ENCODE measurements at regions not wholly inside any gene's neighbourhood (a gene's known extent, or its start where the extent isn't known, plus 50 kb on each side); places are given as distances from the start of the nearest gene placed in this dataset.

- no peak overlapping the region for H3K27ac Mint-ChIP-seq
- H3K9me3 Mint-ChIP-seq, result no peaks in the 10 kb centered on the region
- no peak overlapping the region for H3K4me2 ChIP-seq
- no peaks in the 10 kb centered on the region for H3K27me3 ChIP-seq
- no peaks in the 10 kb centered on the region for H3K9me3 ChIP-seq (ENCODE audit: low read depth)
- TF ChIP-seq EZH2phosphoT487 (IDR thresholded peaks at IDR 0.05) (no peak), EZH2 (IDR thresholded peaks at IDR 0.05) (no peak)
- TF ChIP-seq, protein P1, sequence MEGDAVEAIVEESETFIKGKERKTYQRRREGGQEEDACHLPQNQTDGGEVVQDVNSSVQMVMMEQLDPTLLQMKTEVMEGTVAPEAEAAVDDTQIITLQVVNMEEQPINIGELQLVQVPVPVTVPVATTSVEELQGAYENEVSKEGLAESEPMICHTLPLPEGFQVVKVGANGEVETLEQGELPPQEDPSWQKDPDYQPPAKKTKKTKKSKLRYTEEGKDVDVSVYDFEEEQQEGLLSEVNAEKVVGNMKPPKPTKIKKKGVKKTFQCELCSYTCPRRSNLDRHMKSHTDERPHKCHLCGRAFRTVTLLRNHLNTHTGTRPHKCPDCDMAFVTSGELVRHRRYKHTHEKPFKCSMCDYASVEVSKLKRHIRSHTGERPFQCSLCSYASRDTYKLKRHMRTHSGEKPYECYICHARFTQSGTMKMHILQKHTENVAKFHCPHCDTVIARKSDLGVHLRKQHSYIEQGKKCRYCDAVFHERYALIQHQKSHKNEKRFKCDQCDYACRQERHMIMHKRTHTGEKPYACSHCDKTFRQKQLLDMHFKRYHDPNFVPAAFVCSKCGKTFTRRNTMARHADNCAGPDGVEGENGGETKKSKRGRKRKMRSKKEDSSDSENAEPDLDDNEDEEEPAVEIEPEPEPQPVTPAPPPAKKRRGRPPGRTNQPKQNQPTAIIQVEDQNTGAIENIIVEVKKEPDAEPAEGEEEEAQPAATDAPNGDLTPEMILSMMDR (IDR thresholded peaks at IDR 0.05), result no peak
- no peak for DNase-seq (ENCODE audit: low spot score)
- H3K4me3 Mint-ChIP-seq, result no peak overlapping the region
- no peak overlapping the region for H2AFZ ChIP-seq (replicated peaks)
- no peaks in the 10 kb centered on the region for H3K4me1 ChIP-seq
- no peaks in the 10 kb centered on the region for H3K36me3 ChIP-seq
- H3K27ac ChIP-seq, result no peak overlapping the region
- H3K4me3 ChIP-seq, result no peak overlapping the region
- H3K27me3 Mint-ChIP-seq (ENCODE audit: insufficient read depth, low read depth), result peaks cover 10% of the 10 kb centered on the region
- H3F3A ChIP-seq (ENCODE audit: low read depth), result no peaks in the 10 kb centered on the region
- H3K36me3 Mint-ChIP-seq, result no peaks in the 10 kb centered on the region
- no peaks in the 10 kb centered on the region for H3K4me1 Mint-ChIP-seq
- no peaks in the 10 kb centered on the region for H4K20me1 ChIP-seq (ENCODE audit: low read depth)
- no peak overlapping the region for H3K9ac ChIP-seq
- no peaks in the 10 kb centered on the region for H3K79me2 ChIP-seq (ENCODE audit: low read depth)
Observed at GRCh38 chr21:41564871-41565274, 56.9 kb upstream of the TMPRSS2 start.

DNA sequence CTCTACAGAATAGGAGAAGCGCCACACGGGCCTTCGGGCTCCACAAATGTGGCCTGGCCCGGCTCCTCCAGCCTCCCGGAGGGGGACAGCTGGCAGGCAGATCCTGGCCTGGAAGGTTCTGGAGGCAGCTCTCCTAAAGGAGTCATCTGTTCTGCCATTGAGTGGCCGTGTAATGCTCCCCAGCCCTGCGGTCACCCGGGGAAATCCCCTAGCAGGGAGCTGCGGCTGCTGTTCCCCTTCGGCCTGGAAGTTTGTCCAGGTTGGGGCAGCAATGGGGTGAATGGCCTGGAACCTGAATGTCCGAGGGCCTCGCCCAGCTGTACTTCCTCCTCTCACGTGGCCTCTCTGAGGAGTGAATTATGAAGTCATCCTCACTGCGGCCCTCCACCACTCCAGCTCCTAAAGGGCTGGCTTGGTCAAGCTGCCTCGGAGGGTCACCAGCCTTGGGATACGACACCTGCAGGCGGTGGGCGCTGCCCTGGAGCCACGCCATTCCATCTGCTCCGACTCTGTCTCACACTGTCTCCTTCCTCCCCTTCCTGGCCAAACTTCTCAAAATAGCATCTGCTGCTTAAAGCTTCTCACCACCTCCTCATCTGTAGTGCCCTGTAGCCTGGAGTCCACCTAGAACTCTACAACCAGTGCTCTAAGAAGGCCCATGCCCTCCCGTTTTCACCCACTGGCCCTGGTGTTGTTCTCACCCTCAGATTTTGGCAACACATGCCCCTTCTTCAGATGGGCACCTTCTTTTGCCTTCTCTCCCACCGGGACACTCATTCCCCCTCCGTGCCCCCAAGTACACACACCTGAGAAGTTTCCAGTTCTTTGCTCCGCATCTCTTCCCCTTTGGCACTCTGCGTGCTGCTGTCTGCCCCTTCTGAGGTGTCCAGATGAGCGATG, 54.4 kb upstream of the TMPRSS2 start:
- Histone ChIP-seq H3K27ac (no peak overlapping the region), H3K9ac (no peak overlapping the region), H3K79me2 (ENCODE audit: low read depth) (no peaks in the 10 kb centered on the region), H3K27me3 (no peaks in the 10 kb centered on the region), H3K4me2 (no peak overlapping the region), H3F3A (ENCODE audit: low read depth) (no peaks in the 10 kb centered on the region), H2AFZ (replicated peaks) (no peak overlapping the region), H4K20me1 (ENCODE audit: low read depth) (no peaks in the 10 kb centered on the region), H3K36me3 (no peaks in the 10 kb centered on the region), H3K9me3 (ENCODE audit: low read depth) (no peaks in the 10 kb centered on the region), H3K4me1 (no peaks in the 10 kb centered on the region), H3K4me3 (no peak overlapping the region)
- Mint-ChIP-seq H3K27me3 (ENCODE audit: insufficient read depth, low read depth) (peaks cover 2% of the 10 kb centered on the region), H3K36me3 (no peaks in the 10 kb centered on the region), H3K4me3 (no peak overlapping the region), H3K9me3 (no peaks in the 10 kb centered on the region), H3K27ac (no peak overlapping the region), H3K4me1 (no peaks in the 10 kb centered on the region)
- DNase-seq (ENCODE audit: low spot score), result no peak
- TF ChIP-seq, protein P1 (IDR thresholded peaks at IDR 0.05), result no peak
- TF ChIP-seq EZH2 (IDR thresholded peaks at IDR 0.05) (no peak), EZH2phosphoT487 (IDR thresholded peaks at IDR 0.05) (no peak)

DNA sequence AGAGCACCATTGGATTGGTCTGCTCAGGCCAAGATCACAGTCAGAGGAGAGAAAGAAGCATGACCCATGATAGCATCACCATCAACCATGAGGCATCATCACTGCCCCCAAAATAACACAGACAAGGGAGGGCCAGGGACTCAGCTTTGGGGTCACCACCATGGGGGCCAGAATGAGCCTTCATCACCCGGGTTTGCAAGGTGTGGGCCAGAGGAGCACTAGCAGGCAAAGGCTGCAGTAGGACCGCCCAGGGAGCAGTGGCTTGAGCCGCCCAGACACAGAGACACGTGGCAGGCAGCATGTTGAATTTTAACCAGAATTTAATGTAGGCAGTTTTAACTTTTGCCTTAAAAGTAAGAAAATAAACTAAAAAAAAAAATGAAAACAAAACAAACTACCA, 53.7 kb upstream of the TMPRSS2 start:
- H3K9me3 ChIP-seq (ENCODE audit: low read depth), result no peaks in the 10 kb centered on the region
- Mint-ChIP-seq H3K4me3 (no peak overlapping the region), H3K9me3 (no peaks in the 10 kb centered on the region), H3K36me3 (no peaks in the 10 kb centered on the region), H3K4me1 (peaks cover 1% of the 10 kb centered on the region), H3K27ac (no peak overlapping the region), H3K27me3 (ENCODE audit: insufficient read depth, low read depth) (peaks cover 2% of the 10 kb centered on the region)
- no peaks in the 10 kb centered on the region for H3K79me2 ChIP-seq (ENCODE audit: low read depth)
- no peak overlapping the region for H3K4me2 ChIP-seq
- no peaks in the 10 kb centered on the region for H3F3A ChIP-seq (ENCODE audit: low read depth)
- H3K36me3 ChIP-seq, result no peaks in the 10 kb centered on the region
- no peak overlapping the region for H3K27ac ChIP-seq
- TF ChIP-seq, protein P1 (IDR thresholded peaks at IDR 0.05), result no peak
- no peak for TF ChIP-seq EZH2phosphoT487 (IDR thresholded peaks at IDR 0.05)
- TF ChIP-seq EZH2 (IDR thresholded peaks at IDR 0.05), result no peak
- no peaks in the 10 kb centered on the region for H3K27me3 ChIP-seq
- no peak for DNase-seq (ENCODE audit: low spot score)
- H2AFZ ChIP-seq (replicated peaks), result no peak overlapping the region
- H3K4me3 ChIP-seq, result no peak overlapping the region
- no peak overlapping the region for H3K9ac ChIP-seq
- H3K4me1 ChIP-seq, result no peaks in the 10 kb centered on the region
- no peaks in the 10 kb centered on the region for H4K20me1 ChIP-seq (ENCODE audit: low read depth)

Measured in neural progenitor cell (in vitro differentiated cells).